Thyroid gland (tissue), 4 donors: ENCODE measurements at regions not wholly inside any gene's neighbourhood (a gene's known extent, or its start where the extent isn't known, plus 50 kb on each side); places are given as distances from the start of the nearest gene placed in this dataset.

Source experiments
- DNase-seq, 2 donors: peaks; one replicate each; pipeline ENCODE4 v3.0.0-alpha.2; 2019
- H3K27ac ChIP-seq, 3 donors: fragments of 200-600 bp; sonication (generic); 1 replicate in 2 of 3; 2 replicates in 1 of 3; pipeline ENCODE4 v1.5.1; 2016 to 2019; ENCODE audit warnings: mild to moderate bottlenecking in 1 of 3, moderate library complexity in 1 of 3
- H3K27me3 ChIP-seq: fragments of 200-600 bp; sonication (generic); one replicate; pipeline ENCODE4 v1.5.1; 2019
- H3K36me3 ChIP-seq, 2 donors: fragments of 200-600 bp; sonication (generic); one replicate each; pipeline ENCODE4 v1.5.1; 2016 to 2019
- H3K4me1 ChIP-seq, 2 donors: fragments of 200-600 bp; sonication (generic); one replicate each; pipeline ENCODE4 v1.5.1; 2017 to 2019
- H3K4me3 ChIP-seq, 3 donors: fragments of 200-600 bp; sonication (generic); replicated peaks in 1 of 3; 1 replicate in 2 of 3; 2 replicates in 1 of 3; pipeline ENCODE4 v1.5.1; 2016; ENCODE audit warnings: mild to moderate bottlenecking in 1 of 3
- H3K9me3 ChIP-seq: fragments of 200-600 bp; sonication (generic); one replicate; pipeline ENCODE4 v1.5.1; 2017
- CTCF ChIP-seq, 6 experiments: fragments of 200-600 bp in 3 of 6; fragments of 450-650 bp in 3 of 6; sonication (generic) in 3 of 6; IDR thresholded peaks; one replicate each; pipeline ENCODE4 v1.5.1; 2016 to 2019; ENCODE audit warnings: antibody characterized with exemption in 6 of 6, mild to moderate bottlenecking in 2 of 6, inconsistent platforms in 1 of 6, moderate library complexity in 1 of 6
- POLR2A ChIP-seq, 2 donors: fragments of 450-650 bp; IDR thresholded peaks; one replicate each; pipeline ENCODE4 v1.6.1; 2017; ENCODE audit warnings: antibody characterized with exemption in 2 of 2, mild to moderate bottlenecking in 2 of 2, moderate library complexity in 1 of 2
- WGBS, 2 donors: methylation state at CpG; one replicate each; pipeline ENCODE4 v1.1.5; 2017; 5-methylcytosine and 5-hydroxymethylcytosine counted together
- intact Hi-C: fragments of 100-400 bp; cut with DNase I; formaldehyde crosslinking; loops from one replicate; pipeline ENCODE4 v1.15.1; 2023

GRCh38 chrY:14256817-14257168, 200.8 kb downstream of the VCY1B start:
- WGBS, 2 donors, result 64 to 70% methylated on average over 1 of the region's 1 CpG
- Histone ChIP-seq H3K27ac (no peak overlapping the region), H3K9me3 (no peaks in the 10 kb centered on the region), H3K27me3 (no peaks in the 10 kb centered on the region), H3K36me3 (no peaks in the 10 kb centered on the region), H3K4me3 (no peak overlapping the region), H3K4me1 (no peaks in the 10 kb centered on the region)
- TF ChIP-seq CTCF (IDR thresholded peaks at IDR 0.05) (no peak), POLR2A (IDR thresholded peaks at IDR 0.05) (no peak)
- DNase-seq, result no peak
- intact Hi-C loops, result no loop called here

GRCh38 chrY:14277029-14277428, 221.0 kb downstream of the VCY1B start:
- no peaks in the 10 kb centered on the region for H3K27me3 ChIP-seq
- H3K9me3 ChIP-seq, result no peaks in the 10 kb centered on the region
- TF ChIP-seq CTCF (IDR thresholded peaks at IDR 0.05) (no peak), POLR2A (IDR thresholded peaks at IDR 0.05) (no peak)
- no peak overlapping the region for H3K4me3 ChIP-seq
- H3K36me3 ChIP-seq, result no peaks in the 10 kb centered on the region
- no peaks in the 10 kb centered on the region for H3K4me1 ChIP-seq
- intact Hi-C loops, result no loop called here
- no peak overlapping the region for H3K27ac ChIP-seq
- DNase-seq, result no peak

GRCh38 chrY:14290656-14291375, 233.5 kb upstream of the NLGN4Y start:
- no peaks in the 10 kb centered on the region for H3K4me1 ChIP-seq
- H3K27me3 ChIP-seq, result no peaks in the 10 kb centered on the region
- H3K4me3 ChIP-seq, result no peak overlapping the region
- no peak overlapping the region for H3K27ac ChIP-seq
- H3K9me3 ChIP-seq, result no peaks in the 10 kb centered on the region
- 68 to 73% methylated on average over 1 of the region's 1 CpG for WGBS, 2 donors
- H3K36me3 ChIP-seq, result no peaks in the 10 kb centered on the region
- no peak for DNase-seq
- intact Hi-C loops, result no loop called here
- TF ChIP-seq CTCF (IDR thresholded peaks at IDR 0.05) (no peak), POLR2A (IDR thresholded peaks at IDR 0.05) (no peak)

GRCh38 chrY:14292382-14292781, 231.9 kb upstream of the NLGN4Y start:
- Histone ChIP-seq H3K27me3 (no peaks in the 10 kb centered on the region), H3K36me3 (no peaks in the 10 kb centered on the region)

More at GRCh38 chrY:14292382-14292781, 231.9 kb upstream of the NLGN4Y start:
- no peak overlapping the region for H3K4me3 ChIP-seq
- no peaks in the 10 kb centered on the region for H3K9me3 ChIP-seq
- no peak for DNase-seq
- intact Hi-C loops, result no loop called here
- no peaks in the 10 kb centered on the region for H3K4me1 ChIP-seq
- no peak for TF ChIP-seq CTCF (IDR thresholded peaks at IDR 0.05)
- TF ChIP-seq POLR2A (IDR thresholded peaks at IDR 0.05), result no peak
- H3K27ac ChIP-seq, result no peak overlapping the region
- 86 to 93% methylated on average over 2 of the region's 2 CpGs for WGBS, 2 donors
